Renal pelvis (tissue), 1 donor: ENCODE measurements at regions not wholly inside any gene's neighbourhood (a gene's known extent, or its start where the extent isn't known, plus 50 kb on each side); places are given as distances from the start of the nearest gene placed in this dataset.

ENCODE experiments used
- DNase-seq: peaks from one replicate; pipeline ENCODE4 v3.0.0-alpha.2; 2013

GRCh38 chr5:52674815-52675545 is 112.7 kb upstream of the ITGA1 start:
- DNase-seq, result no peak

GRCh38 chr5:52682492-52682891 is 105.2 kb upstream of the ITGA1 start:
- no peak for DNase-seq

- no peak for DNase-seq
These were observed 103.7 kb upstream of the ITGA1 start for GRCh38 chr5:52684051-52684450.

- DNase-seq, result no peak
These were observed 102.2 kb upstream of the ITGA1 start for GRCh38 chr5:52685566-52685965.

GRCh38 chr5:52685971-52686370 is 101.7 kb upstream of the ITGA1 start:
- DNase-seq, result no peak

GRCh38 chr5:52690236-52690768 is 97.4 kb upstream of the ITGA1 start:
- DNase-seq, result no peak

GRCh38 chr5:52692039-52692438 is 95.7 kb upstream of the ITGA1 start:
- DNase-seq, result no peak

- no peak for DNase-seq
These were observed 95.1 kb upstream of the ITGA1 start for GRCh38 chr5:52692606-52693005.

- DNase-seq, result no peak
These were observed 94.4 kb upstream of the ITGA1 start for GRCh38 chr5:52693280-52693679.

- DNase-seq, result no peak
These were observed 93.9 kb upstream of the ITGA1 start for GRCh38 chr5:52693836-52694235.

- no peak for DNase-seq
These were observed 93.1 kb upstream of the ITGA1 start for GRCh38 chr5:52694648-52695047.

- DNase-seq, result no peak
These were observed 84.8 kb upstream of the ITGA1 start for GRCh38 chr5:52702877-52703276.

- DNase-seq, result no peak
These were observed 84.4 kb upstream of the ITGA1 start for GRCh38 chr5:52703321-52703720.

GRCh38 chr5:52705720-52706119 is 82.0 kb upstream of the ITGA1 start:
- DNase-seq, result no peak

- DNase-seq, result no peak
These were observed 80.9 kb upstream of the ITGA1 start for GRCh38 chr5:52706775-52707174.

GRCh38 chr5:52707616-52708015 is 80.1 kb upstream of the ITGA1 start:
- no peak for DNase-seq

- no peak for DNase-seq
These were observed 79.3 kb upstream of the ITGA1 start for GRCh38 chr5:52708463-52708862.

GRCh38 chr5:52709167-52709925 is 78.4 kb upstream of the ITGA1 start:
- no peak for DNase-seq

- no peak for DNase-seq
These were observed 77.3 kb upstream of the ITGA1 start for GRCh38 chr5:52710310-52710971.

- DNase-seq, result no peak
These were observed 76.6 kb upstream of the ITGA1 start for GRCh38 chr5:52710972-52711596.

GRCh38 chr5:52712354-52712753 is 75.4 kb upstream of the ITGA1 start:
- DNase-seq, result no peak

GRCh38 chr5:52725065-52725746 is 62.5 kb upstream of the ITGA1 start:
- DNase-seq, result no peak
